ENCODE measurements at regions not wholly inside any gene's neighbourhood (a gene's known extent, or its start where the extent isn't known, plus 50 kb on each side); places are given as distances from the start of the nearest gene placed in this dataset.
"Not testable (repeated sequence)": the region's sequence is repeated elsewhere in the genome, so short reads cannot be mapped to it uniquely, and the experiment has no call there.

DNA sequence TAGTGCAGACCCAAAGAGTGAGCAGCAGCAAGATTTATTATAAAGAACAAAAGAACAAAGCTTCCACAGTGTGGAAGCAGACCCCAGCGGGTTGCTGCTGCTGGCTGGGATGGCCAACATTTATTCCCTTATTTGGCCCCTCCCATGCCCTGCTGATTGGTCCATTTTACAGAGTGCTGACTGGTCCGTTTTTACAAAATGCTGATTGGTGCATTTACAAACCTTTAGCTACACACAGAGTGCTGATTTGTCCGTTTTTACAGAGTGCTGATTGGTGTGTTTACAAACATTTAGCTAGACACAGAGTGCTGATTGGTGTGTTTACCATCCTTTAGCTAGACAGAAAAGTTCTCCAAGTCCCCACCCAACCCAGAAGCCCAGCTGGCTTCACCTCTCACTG, 577.0 kb downstream of the DACH1 start:
- TF ChIP-seq, protein P1, sequence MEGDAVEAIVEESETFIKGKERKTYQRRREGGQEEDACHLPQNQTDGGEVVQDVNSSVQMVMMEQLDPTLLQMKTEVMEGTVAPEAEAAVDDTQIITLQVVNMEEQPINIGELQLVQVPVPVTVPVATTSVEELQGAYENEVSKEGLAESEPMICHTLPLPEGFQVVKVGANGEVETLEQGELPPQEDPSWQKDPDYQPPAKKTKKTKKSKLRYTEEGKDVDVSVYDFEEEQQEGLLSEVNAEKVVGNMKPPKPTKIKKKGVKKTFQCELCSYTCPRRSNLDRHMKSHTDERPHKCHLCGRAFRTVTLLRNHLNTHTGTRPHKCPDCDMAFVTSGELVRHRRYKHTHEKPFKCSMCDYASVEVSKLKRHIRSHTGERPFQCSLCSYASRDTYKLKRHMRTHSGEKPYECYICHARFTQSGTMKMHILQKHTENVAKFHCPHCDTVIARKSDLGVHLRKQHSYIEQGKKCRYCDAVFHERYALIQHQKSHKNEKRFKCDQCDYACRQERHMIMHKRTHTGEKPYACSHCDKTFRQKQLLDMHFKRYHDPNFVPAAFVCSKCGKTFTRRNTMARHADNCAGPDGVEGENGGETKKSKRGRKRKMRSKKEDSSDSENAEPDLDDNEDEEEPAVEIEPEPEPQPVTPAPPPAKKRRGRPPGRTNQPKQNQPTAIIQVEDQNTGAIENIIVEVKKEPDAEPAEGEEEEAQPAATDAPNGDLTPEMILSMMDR (IDR thresholded peaks at IDR 0.05; ENCODE audit: low read depth, low read length) = not testable (repeated sequence)
- not testable (repeated sequence) for TF ChIP-seq EZH2phosphoT487 (IDR thresholded peaks at IDR 0.05; ENCODE audit: low read depth)

Data from OCI-LY3 (cell line).